ENCODE measurements at regions not wholly inside any gene's neighbourhood (a gene's known extent, or its start where the extent isn't known, plus 50 kb on each side); places are given as distances from the start of the nearest gene placed in this dataset.

- Histone ChIP-seq H3K27ac (no peak overlapping the region), H2AFZ (no peak overlapping the region), H3F3A (ENCODE audit: insufficient read depth, low read depth) (no peaks in the 10 kb centered on the region), H3K9me3 (ENCODE audit: insufficient read depth, low read depth) (no peaks in the 10 kb centered on the region), H3K4me1 (replicated peaks; ENCODE audit: insufficient read depth) (no peaks in the 10 kb centered on the region), H3K27me3 (ENCODE audit: insufficient read depth, low read depth) (no peaks in the 10 kb centered on the region), H3K36me3 (ENCODE audit: low read depth) (no peaks in the 10 kb centered on the region), H3K4me2 (no peak overlapping the region), H3K4me3 (no peak overlapping the region), H3K9me2 (ENCODE audit: insufficient read depth) (no peaks in the 10 kb centered on the region), H3K79me2 (ENCODE audit: low read depth) (no peaks in the 10 kb centered on the region), H4K20me1 (ENCODE audit: insufficient read depth) (no peaks in the 10 kb centered on the region)
- CTCF ChIA-PET = interaction anchor here (0.5 kb wide), 1 partner anchor 650 kb away, joined by 6 read pairs; no protein-coding TSS in a partner anchor
- no TSS peak for BruUV-seq (replicated peaks)
- intact Hi-C loops (cut with micrococcal nuclease; ENCODE audit: unreplicated experiment) = no loop called here
- POLR2A ChIA-PET (ENCODE audit: unreplicated experiment) = no interaction called here
- TF ChIP-seq CTCF (conservative IDR thresholded peaks at IDR 0.05) (no peak), EZH2 (IDR thresholded peaks at IDR 0.05; ENCODE audit: low read depth) (no peak)
- no peak for DNase-seq
Observed at GRCh38 chr6:83792846-83793245, 60.3 kb upstream of the RIPPLY2 start.

- intact Hi-C loops (cut with micrococcal nuclease; ENCODE audit: unreplicated experiment) = no loop called here
- ChIA-PET POLR2A (ENCODE audit: unreplicated experiment) (no interaction called here), CTCF (no interaction called here)
- no peaks in the 10 kb centered on the region for H4K20me1 ChIP-seq (ENCODE audit: insufficient read depth)
- no peak overlapping the region for H3K4me3 ChIP-seq
- no TSS peak for BruUV-seq (replicated peaks)
- no peak overlapping the region for H3K4me2 ChIP-seq
- DNase-seq = no peak
- no peaks in the 10 kb centered on the region for H3K27me3 ChIP-seq (ENCODE audit: insufficient read depth, low read depth)
- no peaks in the 10 kb centered on the region for H3K79me2 ChIP-seq (ENCODE audit: low read depth)
- TF ChIP-seq EZH2 (IDR thresholded peaks at IDR 0.05; ENCODE audit: low read depth) = no peak
- TF ChIP-seq CTCF (conservative IDR thresholded peaks at IDR 0.05) = no peak
- no peak overlapping the region for H3K27ac ChIP-seq
- no peak overlapping the region for H2AFZ ChIP-seq
- H3K36me3 ChIP-seq (ENCODE audit: low read depth) = no peaks in the 10 kb centered on the region
- no peaks in the 10 kb centered on the region for H3K4me1 ChIP-seq (replicated peaks; ENCODE audit: insufficient read depth)
- H3K9me2 ChIP-seq (ENCODE audit: insufficient read depth) = no peaks in the 10 kb centered on the region
- no peaks in the 10 kb centered on the region for H3F3A ChIP-seq (ENCODE audit: insufficient read depth, low read depth)
- H3K9me3 ChIP-seq (ENCODE audit: insufficient read depth, low read depth) = no peaks in the 10 kb centered on the region
Observed at GRCh38 chr6:83781506-83781905, 71.7 kb upstream of the RIPPLY2 start.

GRCh38 chr6:83770910-83771309 is 62.0 kb upstream of the SNAP91 start:
- Histone ChIP-seq H3K9me2 (ENCODE audit: insufficient read depth) (no peaks in the 10 kb centered on the region), H3K4me1 (replicated peaks; ENCODE audit: insufficient read depth) (no peaks in the 10 kb centered on the region), H2AFZ (no peak overlapping the region), H3K4me3 (no peak overlapping the region), H3K27me3 (ENCODE audit: insufficient read depth, low read depth) (no peaks in the 10 kb centered on the region), H3K9me3 (ENCODE audit: insufficient read depth, low read depth) (no peaks in the 10 kb centered on the region), H3K79me2 (ENCODE audit: low read depth) (no peaks in the 10 kb centered on the region), H3K27ac (no peak overlapping the region), H3F3A (ENCODE audit: insufficient read depth, low read depth) (no peaks in the 10 kb centered on the region), H4K20me1 (ENCODE audit: insufficient read depth) (no peaks in the 10 kb centered on the region), H3K36me3 (ENCODE audit: low read depth) (no peaks in the 10 kb centered on the region), H3K4me2 (no peak overlapping the region)
- ChIA-PET POLR2A (ENCODE audit: unreplicated experiment) (no interaction called here), CTCF (no interaction called here)
- TF ChIP-seq EZH2 (IDR thresholded peaks at IDR 0.05; ENCODE audit: low read depth) (no peak), CTCF (conservative IDR thresholded peaks at IDR 0.05) (no peak)
- DNase-seq = no peak
- no TSS peak for BruUV-seq (replicated peaks)
- intact Hi-C loops (cut with micrococcal nuclease; ENCODE audit: unreplicated experiment) = no loop called here

All from PC-9 (cell line).